ENCODE measurements at regions not wholly inside any gene's neighbourhood (a gene's known extent, or its start where the extent isn't known, plus 50 kb on each side); places are given as distances from the start of the nearest gene placed in this dataset.

- ATAC-seq (ENCODE audit: insufficient read depth, low FRiP score) (no peak), DNase-seq (no peak)
- Histone ChIP-seq H3K9me3 (ENCODE audit: control insufficient read depth in 4 of 4, insufficient read depth in 3 of 4, low read length in 3 of 4) (no peaks in the 10 kb centered on the region), H3K36me3 (ENCODE audit: control insufficient read depth in 4 of 4, insufficient read depth in 4 of 4, low read length in 4 of 4) (no peaks in the 10 kb centered on the region), H3K4me1 (ENCODE audit: control insufficient read depth in 5 of 5, insufficient read depth in 5 of 5, low read length in 5 of 5) (no peaks in the 10 kb centered on the region), H3K4me3 (no peak overlapping the region), H3K27ac (ENCODE audit: low read depth in 1 of 2, low read length in 1 of 2) (no peak overlapping the region), H3K9ac (ENCODE audit: insufficient read depth in 1 of 2, low read length in 2 of 2) (no peak overlapping the region), H3K27me3 (ENCODE audit: control insufficient read depth in 3 of 3, insufficient read depth in 3 of 3, low read length in 2 of 3) (no peaks in the 10 kb centered on the region)
- 53 to 76% methylated on average over 1 of the region's 1 CpG for WGBS, 2 donors
- no peak for TF ChIP-seq CTCF (IDR thresholded peaks at IDR 0.05; ENCODE audit: control extremely low read depth, extremely low read depth)
Observed at GRCh38 chr3:153462545-153462944, 300.5 kb downstream of the RAP2B start.

GRCh38 chr3:153463895-153464294 is 301.9 kb downstream of the RAP2B start:
- Histone ChIP-seq H3K4me3 (no peak overlapping the region), H3K9ac (ENCODE audit: insufficient read depth in 1 of 2, low read length in 2 of 2) (no peak overlapping the region), H3K4me1 (ENCODE audit: control insufficient read depth in 5 of 5, insufficient read depth in 5 of 5, low read length in 5 of 5) (no peaks in the 10 kb centered on the region), H3K9me3 (ENCODE audit: control insufficient read depth in 4 of 4, insufficient read depth in 3 of 4, low read length in 3 of 4) (no peaks in the 10 kb centered on the region), H3K36me3 (ENCODE audit: control insufficient read depth in 4 of 4, insufficient read depth in 4 of 4, low read length in 4 of 4) (no peaks in the 10 kb centered on the region), H3K27me3 (ENCODE audit: control insufficient read depth in 3 of 3, insufficient read depth in 3 of 3, low read length in 2 of 3) (no peaks in the 10 kb centered on the region), H3K27ac (ENCODE audit: low read depth in 1 of 2, low read length in 1 of 2) (no peak overlapping the region)
- DNase-seq (no peak), ATAC-seq (ENCODE audit: insufficient read depth, low FRiP score) (no peak)
- no peak for TF ChIP-seq CTCF (IDR thresholded peaks at IDR 0.05; ENCODE audit: control extremely low read depth, extremely low read depth)
- WGBS, 2 donors = 77 to 90% methylated on average over 3 of the region's 3 CpGs

DNA sequence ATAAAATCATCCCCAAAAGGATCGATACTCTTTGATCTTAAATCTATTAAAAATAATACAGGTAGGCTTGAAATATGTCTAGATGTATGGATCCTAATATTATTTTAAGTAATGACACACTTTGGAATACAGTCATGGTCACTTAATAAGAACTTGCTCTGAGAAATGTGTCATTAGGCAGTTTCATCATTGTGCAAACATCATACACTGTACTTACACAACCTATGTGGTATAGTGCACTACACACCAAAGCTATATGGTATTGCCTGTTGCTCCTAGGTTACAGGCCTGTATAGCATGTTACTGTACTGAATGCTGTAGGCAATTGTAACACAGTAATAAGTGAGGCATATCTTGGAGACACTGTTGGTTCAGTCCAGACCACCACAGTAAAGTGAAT is 307.1 kb downstream of the RAP2B start:
- ATAC-seq (ENCODE audit: insufficient read depth, low FRiP score) (no peak), DNase-seq (no peak)
- no peak overlapping the region for H3K9ac ChIP-seq (ENCODE audit: insufficient read depth in 1 of 2, low read length in 2 of 2)
- no peaks in the 10 kb centered on the region for H3K9me3 ChIP-seq (ENCODE audit: control insufficient read depth in 4 of 4, insufficient read depth in 3 of 4, low read length in 3 of 4)
- WGBS, 2 donors = 98 to 100% methylated on average over 1 of the region's 1 CpG
- no peak overlapping the region for H3K4me3 ChIP-seq
- TF ChIP-seq CTCF (IDR thresholded peaks at IDR 0.05; ENCODE audit: control extremely low read depth, extremely low read depth) = no peak
- no peak overlapping the region for H3K27ac ChIP-seq (ENCODE audit: low read depth in 1 of 2, low read length in 1 of 2)
- no peaks in the 10 kb centered on the region for H3K36me3 ChIP-seq (ENCODE audit: control insufficient read depth in 4 of 4, insufficient read depth in 4 of 4, low read length in 4 of 4)
- no peaks in the 10 kb centered on the region for H3K27me3 ChIP-seq (ENCODE audit: control insufficient read depth in 3 of 3, insufficient read depth in 3 of 3, low read length in 2 of 3)
- no peaks in the 10 kb centered on the region for H3K4me1 ChIP-seq (ENCODE audit: control insufficient read depth in 5 of 5, insufficient read depth in 5 of 5, low read length in 5 of 5)

DNA sequence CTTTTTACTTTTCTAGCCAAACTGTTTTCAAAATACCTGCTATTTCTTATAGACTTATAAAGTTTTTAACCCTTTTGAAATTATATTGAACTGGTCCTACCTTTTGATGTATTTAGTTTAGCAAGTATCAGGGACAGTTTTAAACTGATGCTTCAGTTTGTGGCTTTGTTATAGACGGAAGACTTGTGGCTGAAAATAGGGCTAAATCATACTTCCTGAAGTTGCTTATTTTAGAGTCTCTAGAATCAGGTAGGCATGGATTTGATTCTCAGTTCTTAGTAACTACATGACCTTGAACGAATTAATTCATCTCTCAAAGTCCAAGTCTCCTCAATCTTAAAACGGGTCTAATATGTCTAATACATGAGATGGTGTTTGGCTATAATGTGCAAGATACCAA is 322.8 kb downstream of the RAP2B start:
- no peaks in the 10 kb centered on the region for H3K9me3 ChIP-seq (ENCODE audit: control insufficient read depth in 4 of 4, insufficient read depth in 3 of 4, low read length in 3 of 4)
- WGBS, 2 donors = 56 to 65% methylated on average over 3 of the region's 3 CpGs
- H3K36me3 ChIP-seq (ENCODE audit: control insufficient read depth in 4 of 4, insufficient read depth in 4 of 4, low read length in 4 of 4) = no peaks in the 10 kb centered on the region
- no peak overlapping the region for H3K4me3 ChIP-seq
- no peaks in the 10 kb centered on the region for H3K4me1 ChIP-seq (ENCODE audit: control insufficient read depth in 5 of 5, insufficient read depth in 5 of 5, low read length in 5 of 5)
- H3K9ac ChIP-seq (ENCODE audit: insufficient read depth in 1 of 2, low read length in 2 of 2) = no peak overlapping the region
- TF ChIP-seq CTCF (IDR thresholded peaks at IDR 0.05; ENCODE audit: control extremely low read depth, extremely low read depth) = no peak
- no peak for DNase-seq
- no peak for ATAC-seq (ENCODE audit: insufficient read depth, low FRiP score)
- no peak overlapping the region for H3K27ac ChIP-seq (ENCODE audit: low read depth in 1 of 2, low read length in 1 of 2)
- H3K27me3 ChIP-seq (ENCODE audit: control insufficient read depth in 3 of 3, insufficient read depth in 3 of 3, low read length in 2 of 3) = no peaks in the 10 kb centered on the region

Data from lung (tissue), 11 donors.